ENCODE measurements at regions not wholly inside any gene's neighbourhood (a gene's known extent, or its start where the extent isn't known, plus 50 kb on each side); places are given as distances from the start of the nearest gene placed in this dataset.

DNA sequence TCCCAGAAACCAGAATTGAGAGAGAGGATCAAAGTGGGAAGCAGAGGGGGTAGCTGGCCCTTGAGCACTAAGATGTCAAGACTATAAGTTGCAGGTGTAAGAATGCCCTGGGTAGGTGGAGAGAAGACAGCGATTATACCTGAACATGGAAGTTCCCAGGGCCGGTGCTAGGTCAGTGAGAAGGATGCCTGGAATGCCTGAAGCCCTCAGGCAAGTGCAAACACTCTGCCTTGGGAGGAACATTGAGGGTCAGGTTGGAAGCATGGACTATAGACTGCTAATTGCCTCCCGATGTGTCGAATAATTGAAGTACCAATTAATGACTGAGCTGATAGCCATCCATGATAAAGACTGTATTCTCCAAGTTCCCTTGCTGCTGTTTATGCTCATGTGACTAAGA lies 185.5 kb downstream of the DMRT2 start:
- Histone ChIP-seq H3K9me3 (no peaks in the 10 kb centered on the region), H3K27me3 (no peaks in the 10 kb centered on the region), H3K27ac (no peak overlapping the region), H3K4me1 (no peaks in the 10 kb centered on the region), H3K36me3 (no peaks in the 10 kb centered on the region), H3K4me3 (no peak overlapping the region)
- no peak for DNase-seq (ENCODE audit: low spot score)
- TF ChIP-seq, protein P1, sequence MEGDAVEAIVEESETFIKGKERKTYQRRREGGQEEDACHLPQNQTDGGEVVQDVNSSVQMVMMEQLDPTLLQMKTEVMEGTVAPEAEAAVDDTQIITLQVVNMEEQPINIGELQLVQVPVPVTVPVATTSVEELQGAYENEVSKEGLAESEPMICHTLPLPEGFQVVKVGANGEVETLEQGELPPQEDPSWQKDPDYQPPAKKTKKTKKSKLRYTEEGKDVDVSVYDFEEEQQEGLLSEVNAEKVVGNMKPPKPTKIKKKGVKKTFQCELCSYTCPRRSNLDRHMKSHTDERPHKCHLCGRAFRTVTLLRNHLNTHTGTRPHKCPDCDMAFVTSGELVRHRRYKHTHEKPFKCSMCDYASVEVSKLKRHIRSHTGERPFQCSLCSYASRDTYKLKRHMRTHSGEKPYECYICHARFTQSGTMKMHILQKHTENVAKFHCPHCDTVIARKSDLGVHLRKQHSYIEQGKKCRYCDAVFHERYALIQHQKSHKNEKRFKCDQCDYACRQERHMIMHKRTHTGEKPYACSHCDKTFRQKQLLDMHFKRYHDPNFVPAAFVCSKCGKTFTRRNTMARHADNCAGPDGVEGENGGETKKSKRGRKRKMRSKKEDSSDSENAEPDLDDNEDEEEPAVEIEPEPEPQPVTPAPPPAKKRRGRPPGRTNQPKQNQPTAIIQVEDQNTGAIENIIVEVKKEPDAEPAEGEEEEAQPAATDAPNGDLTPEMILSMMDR (IDR thresholded peaks at IDR 0.05), result no peak

DNA sequence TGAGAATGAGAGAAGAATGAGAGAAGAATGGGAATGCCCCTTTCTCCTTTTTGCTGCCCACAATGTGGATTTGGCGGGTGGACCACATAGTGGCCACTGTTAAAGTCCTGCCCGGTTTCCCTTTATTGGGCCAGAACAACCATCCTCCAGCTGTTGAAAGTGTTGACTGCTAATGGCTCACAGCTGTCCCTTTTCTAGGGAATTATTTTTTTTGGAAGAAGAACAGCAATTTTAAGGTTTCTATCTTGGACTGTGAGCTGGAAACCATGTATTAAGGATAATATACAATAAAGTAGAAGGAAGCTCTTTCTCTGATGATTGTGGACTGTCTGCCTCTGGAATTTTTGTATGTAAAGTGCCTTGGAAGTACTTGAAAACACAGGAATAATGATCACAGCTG lies 185.9 kb downstream of the DMRT2 start:
- no peaks in the 10 kb centered on the region for H3K36me3 ChIP-seq
- no peak overlapping the region for H3K27ac ChIP-seq
- DNase-seq (ENCODE audit: low spot score), result no peak
- TF ChIP-seq, protein P1 (IDR thresholded peaks at IDR 0.05), result no peak
- no peaks in the 10 kb centered on the region for H3K9me3 ChIP-seq
- no peak overlapping the region for H3K4me3 ChIP-seq
- no peaks in the 10 kb centered on the region for H3K4me1 ChIP-seq
- no peaks in the 10 kb centered on the region for H3K27me3 ChIP-seq

DNA sequence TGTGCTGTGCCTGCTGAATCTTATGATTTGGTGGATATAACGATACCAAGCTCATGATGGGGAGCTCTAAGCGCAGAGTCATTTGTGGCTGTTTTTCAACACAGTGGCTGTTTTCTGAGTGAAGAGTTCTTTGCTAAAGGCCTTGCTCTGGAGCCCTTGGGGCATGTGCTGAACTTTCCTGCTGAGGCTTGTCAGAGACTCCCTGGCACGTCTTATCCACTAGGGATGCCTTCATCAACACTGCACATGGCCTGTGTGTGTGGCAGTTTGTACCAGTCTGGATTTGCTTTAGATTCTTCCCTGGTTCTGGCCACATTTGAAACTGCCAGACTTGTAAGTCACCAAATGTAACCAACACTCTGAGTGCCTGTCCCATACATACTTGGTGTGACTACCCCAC lies 188.2 kb downstream of the DMRT2 start:
- H3K36me3 ChIP-seq, result no peaks in the 10 kb centered on the region
- H3K9me3 ChIP-seq, result no peaks in the 10 kb centered on the region
- H3K4me1 ChIP-seq, result no peaks in the 10 kb centered on the region
- H3K4me3 ChIP-seq, result no peak overlapping the region
- H3K27me3 ChIP-seq, result no peaks in the 10 kb centered on the region
- TF ChIP-seq, protein P1 (IDR thresholded peaks at IDR 0.05), result no peak
- no peak for DNase-seq (ENCODE audit: low spot score)
- no peak overlapping the region for H3K27ac ChIP-seq

DNA sequence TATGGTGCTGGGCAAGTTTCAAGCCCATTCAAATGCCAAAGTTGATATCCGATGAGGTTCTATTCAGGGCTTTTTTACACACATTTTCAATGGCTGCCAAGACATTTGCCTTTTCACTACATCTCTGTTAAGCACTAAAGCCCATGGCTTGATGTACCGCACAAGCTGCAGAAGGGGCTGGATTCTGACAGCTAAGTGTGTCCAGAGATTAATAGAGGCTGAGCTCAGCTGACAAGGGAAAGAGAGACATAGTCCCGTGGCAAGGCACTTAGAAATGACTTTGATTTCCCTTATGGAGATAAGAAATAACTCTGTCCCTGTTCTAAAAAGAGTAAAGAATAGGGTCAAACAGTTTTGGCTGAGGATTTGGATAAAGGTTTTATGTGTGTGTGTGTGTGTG lies 198.6 kb downstream of the DMRT2 start:
- Histone ChIP-seq H3K4me1 (peaks cover 0 to 7% of the 10 kb centered on the region in 2 donors), H3K36me3 (no peaks in the 10 kb centered on the region), H3K4me3 (no peak overlapping the region), H3K27me3 (no peaks in the 10 kb centered on the region), H3K9me3 (no peaks in the 10 kb centered on the region), H3K27ac (no peak overlapping the region)
- no peak for DNase-seq (ENCODE audit: low spot score)
- TF ChIP-seq, protein P1 (IDR thresholded peaks at IDR 0.05), result no peak

DNA sequence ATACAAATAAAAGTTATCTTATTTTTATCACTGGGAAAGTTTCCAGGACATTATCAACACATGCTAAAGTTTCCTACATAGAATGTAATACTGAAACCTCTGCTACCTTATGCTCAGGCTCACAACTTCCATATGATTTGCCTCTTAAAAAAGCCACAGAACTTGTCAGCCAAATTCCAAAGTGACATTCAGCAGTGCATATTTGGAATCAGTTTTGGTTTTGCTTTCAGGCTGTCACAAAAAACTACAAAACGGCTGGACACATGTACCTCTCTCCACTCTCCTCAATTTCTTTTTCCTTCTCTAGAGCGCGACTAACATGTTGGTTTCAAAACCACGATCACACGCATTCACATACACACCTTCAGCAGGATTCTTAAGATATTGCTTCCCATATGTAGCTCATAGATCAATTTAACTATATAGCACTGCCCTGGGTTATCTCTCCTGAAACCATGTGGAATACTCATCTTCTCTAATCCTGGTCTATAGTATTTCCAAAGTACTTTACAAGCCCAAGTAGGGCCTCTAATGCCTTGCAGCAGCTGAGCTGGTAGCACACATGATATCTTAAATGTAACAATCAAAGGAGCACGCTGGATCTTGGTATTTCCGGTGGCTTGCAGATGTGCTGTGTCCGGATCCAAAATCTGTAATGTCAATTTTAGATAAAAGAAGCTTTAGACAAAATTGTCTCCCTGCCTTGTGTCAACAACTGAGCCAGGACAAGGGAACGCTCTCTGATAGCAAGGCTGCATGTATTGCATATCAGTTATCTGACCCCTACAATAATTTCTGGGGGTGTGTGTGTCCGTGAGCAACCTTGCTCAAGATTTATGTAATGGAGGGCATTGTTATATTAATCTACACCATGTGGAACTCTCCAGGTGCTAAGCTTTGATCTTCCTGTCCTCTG lies 203.2 kb downstream of the DMRT2 start:
- H3K4me3 ChIP-seq, result no peak overlapping the region
- no peaks in the 10 kb centered on the region for H3K27me3 ChIP-seq
- TF ChIP-seq, protein P1 (IDR thresholded peaks at IDR 0.05), result no peak
- no peak for DNase-seq (ENCODE audit: low spot score)
- H3K4me1 ChIP-seq, result peaks cover 0 to 7% of the 10 kb centered on the region in 2 donors
- no peak overlapping the region for H3K27ac ChIP-seq
- H3K36me3 ChIP-seq, result no peaks in the 10 kb centered on the region
- H3K9me3 ChIP-seq, result no peaks in the 10 kb centered on the region

All from right atrium auricular region (tissue), 2 donors.